ENCODE measurements at regions not wholly inside any gene's neighbourhood (a gene's known extent, or its start where the extent isn't known, plus 50 kb on each side); places are given as distances from the start of the nearest gene placed in this dataset.

DNA sequence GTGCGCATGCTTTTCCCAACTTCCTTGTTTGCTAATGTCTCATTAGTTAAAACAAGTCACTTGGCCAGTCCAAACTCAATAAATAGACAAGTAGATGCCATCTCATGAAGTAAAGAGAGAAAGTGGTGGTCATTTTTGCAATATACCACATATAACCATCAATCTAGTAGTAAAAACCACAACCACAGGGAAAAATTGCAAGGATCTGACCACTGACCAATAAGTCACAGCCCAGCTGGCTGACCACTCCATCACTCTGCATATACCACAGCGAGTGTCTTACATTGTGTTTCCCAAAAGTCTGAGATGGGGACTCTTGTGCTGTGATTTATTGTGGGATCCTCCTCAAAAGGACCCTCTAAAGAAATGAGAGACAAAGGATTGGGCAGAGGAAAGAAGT lies 76.0 kb downstream of the FH start:
- TF ChIP-seq REST (IDR thresholded peaks at IDR 0.05; ENCODE audit: insufficient read depth in 1 of 2, low read depth in 2 of 2, low read length in 1 of 2) (no peak), CTCF (IDR thresholded peaks at IDR 0.05) (no peak), TCF7L2 (IDR thresholded peaks at IDR 0.05; ENCODE audit: low read depth, low read length) (no peak), POLR2AphosphoS5 (IDR thresholded peaks at IDR 0.05; ENCODE audit: low read depth, low read length) (no peak)

Measured in Panc1 (cell line).